Neuron (in vitro differentiated cells): ENCODE measurements at regions not wholly inside any gene's neighbourhood (a gene's known extent, or its start where the extent isn't known, plus 50 kb on each side); places are given as distances from the start of the nearest gene placed in this dataset.
"Not testable (repeated sequence)": the region's sequence is repeated elsewhere in the genome, so short reads cannot be mapped to it uniquely, and the experiment has no call there.

ENCODE experiments used
- H2AFZ ChIP-seq: one replicate; pipeline ENCODE4 v1.6.1; 2013; ENCODE audit warnings: low read depth, mild to moderate bottlenecking, inconsistent platforms, low read length, moderate library complexity
- H3K27me3 ChIP-seq: one replicate; pipeline ENCODE4 v1.6.1; 2013; ENCODE audit warnings: low read length; ENCODE audit not compliant: insufficient read depth
- H3K36me3 ChIP-seq: one replicate; pipeline ENCODE4 v1.6.1; 2013; ENCODE audit warnings: low read length; ENCODE audit not compliant: insufficient read depth
- H3K4me1 ChIP-seq: one replicate; pipeline ENCODE4 v1.6.1; 2013; ENCODE audit warnings: low read length; ENCODE audit not compliant: insufficient read depth
- H3K4me3 ChIP-seq: 2 replicates; pipeline ENCODE4 v1.5.1; 2013; ENCODE audit warnings: mild to moderate bottlenecking, low read length, moderate library complexity
- H3K9me3 ChIP-seq: one replicate; pipeline ENCODE4 v1.6.1; 2013; ENCODE audit warnings: low read length

DNA sequence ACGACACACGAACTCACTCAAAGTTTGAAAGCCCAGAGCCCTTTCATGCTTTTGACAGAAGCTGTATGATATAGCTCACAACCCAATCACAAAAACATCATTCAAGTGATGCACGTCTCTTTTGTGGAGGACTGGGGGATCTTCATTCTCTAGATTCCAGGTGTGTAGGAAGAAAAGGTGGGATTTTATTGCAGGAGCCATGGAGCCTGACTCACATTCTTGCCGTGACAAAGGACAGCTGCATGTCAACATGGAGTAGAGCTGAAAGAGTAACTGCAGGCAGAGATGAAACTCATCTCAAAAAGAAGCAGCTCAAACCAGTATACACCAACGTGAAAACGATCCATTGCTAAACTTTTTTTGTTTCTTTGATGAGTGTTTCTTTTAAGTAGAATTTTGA, 50.9 kb upstream of the PDE1A start:
- Histone ChIP-seq H3K4me3 (no peak overlapping the region), H3K27me3 (no peaks in the 10 kb centered on the region), H3K36me3 (peaks cover 5% of the 10 kb centered on the region), H3K4me1 (peaks cover 15% of the 10 kb centered on the region), H2AFZ (no peak overlapping the region), H3K9me3 (peaks cover 11% of the 10 kb centered on the region)

DNA sequence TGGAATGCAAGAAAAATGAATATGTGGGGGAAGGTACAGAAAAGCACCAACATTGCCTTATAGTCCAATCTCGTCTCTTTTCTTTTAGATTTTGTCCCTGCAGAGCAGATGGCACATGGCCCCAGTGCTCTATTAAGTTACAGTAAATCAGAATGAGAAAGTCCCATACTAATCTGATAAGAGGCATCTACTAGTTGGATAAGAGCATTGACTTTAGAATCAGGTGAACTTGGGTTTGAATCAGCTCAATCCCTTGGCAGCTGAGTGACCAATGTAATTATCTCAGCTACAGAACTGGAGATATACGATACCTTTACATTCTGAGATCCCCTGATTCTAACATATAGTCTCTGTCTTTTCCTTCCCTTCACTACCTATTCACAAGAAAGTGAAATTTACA, 54.8 kb upstream of the PDE1A start:
- Histone ChIP-seq H2AFZ (no peak overlapping the region), H3K4me1 (peaks cover 16% of the 10 kb centered on the region), H3K27me3 (no peaks in the 10 kb centered on the region), H3K9me3 (peaks cover 3% of the 10 kb centered on the region), H3K36me3 (peaks cover 3% of the 10 kb centered on the region), H3K4me3 (no peak overlapping the region)

DNA sequence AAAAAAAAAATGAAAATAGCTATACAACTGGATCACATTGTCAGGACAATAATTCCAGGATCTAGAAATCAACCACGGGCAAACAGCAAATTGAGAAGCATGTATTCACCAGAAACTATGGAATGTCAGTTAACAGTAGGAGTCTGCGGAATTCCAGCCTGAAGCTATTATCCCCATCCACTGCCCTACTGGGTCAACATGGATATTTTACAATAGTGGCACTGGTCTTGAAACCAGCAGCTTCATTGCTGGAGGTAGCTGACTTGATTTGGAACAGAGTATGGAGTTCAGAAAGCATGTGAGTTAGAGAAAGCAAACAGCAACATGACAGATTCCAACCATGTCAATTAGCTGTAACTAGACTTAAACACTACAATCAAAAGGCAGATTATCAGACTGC, 55.7 kb upstream of the PDE1A start:
- Histone ChIP-seq H3K9me3 (peaks cover 3% of the 10 kb centered on the region), H3K36me3 (peaks cover 3% of the 10 kb centered on the region), H3K27me3 (no peaks in the 10 kb centered on the region), H2AFZ (no peak overlapping the region), H3K4me3 (no peak overlapping the region), H3K4me1 (peaks cover 16% of the 10 kb centered on the region)

DNA sequence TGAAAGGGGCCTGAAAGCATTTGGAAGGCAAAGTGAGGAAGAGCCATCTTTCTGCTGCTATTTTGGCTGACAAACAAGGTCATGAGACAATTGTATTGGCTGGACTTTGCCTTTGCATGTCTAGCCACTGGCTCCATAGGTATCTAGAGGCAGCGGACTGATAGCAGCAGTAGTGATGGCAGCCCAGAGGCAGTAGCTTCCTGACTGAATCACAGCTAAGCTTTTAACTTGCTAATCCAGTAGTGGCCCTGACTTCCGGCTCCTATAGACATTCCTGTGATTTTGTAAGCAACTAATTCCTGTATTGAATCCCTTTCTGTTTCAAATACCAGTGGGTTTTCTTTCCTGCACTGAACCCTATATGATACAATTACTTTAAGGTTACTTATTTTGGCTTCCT, 69.8 kb upstream of the PDE1A start:
- H3K4me1 ChIP-seq, result peaks cover 2% of the 10 kb centered on the region
- no peaks in the 10 kb centered on the region for H3K36me3 ChIP-seq
- no peaks in the 10 kb centered on the region for H3K27me3 ChIP-seq
- no peak overlapping the region for H2AFZ ChIP-seq
- H3K9me3 ChIP-seq, result peaks cover 13% of the 10 kb centered on the region
- H3K4me3 ChIP-seq, result no peak overlapping the region

DNA sequence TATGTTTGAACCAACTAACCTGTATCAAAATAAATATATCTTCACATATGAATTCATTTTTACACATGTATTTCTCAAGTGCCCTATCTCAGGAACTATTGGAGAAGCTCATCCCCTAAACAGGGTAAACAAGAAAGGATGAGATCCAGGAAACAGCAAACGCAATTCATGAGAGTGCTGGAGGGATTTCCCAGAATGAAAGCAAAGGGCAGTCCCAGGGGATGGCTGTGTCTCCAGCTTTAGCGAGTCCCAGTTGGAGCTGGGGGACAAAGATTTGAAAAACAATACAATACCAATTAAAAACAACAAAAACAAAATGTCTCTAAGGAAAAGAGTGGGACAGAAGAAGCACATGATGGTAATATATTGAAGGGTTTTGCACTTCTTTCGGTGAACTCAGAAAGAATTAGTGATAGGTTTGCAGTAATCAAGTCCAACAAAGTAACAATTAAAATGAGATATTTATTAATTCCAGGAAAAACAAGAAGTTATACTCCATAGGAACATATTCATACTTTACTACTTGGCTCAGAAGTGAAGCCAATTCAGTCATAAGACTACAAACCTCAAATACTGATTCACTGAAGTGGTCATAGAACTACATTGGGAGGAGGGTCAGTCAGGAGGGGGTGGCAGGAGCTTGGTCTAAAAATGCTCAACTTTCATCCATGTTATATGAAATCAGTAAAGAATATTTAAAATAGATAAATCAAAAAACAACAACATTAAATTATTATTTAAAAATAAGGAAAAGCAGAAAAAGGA, 73.1 kb upstream of the PDE1A start:
- H3K27me3 ChIP-seq, result no peaks in the 10 kb centered on the region
- peaks cover 9% of the 10 kb centered on the region for H3K9me3 ChIP-seq
- no peak overlapping the region for H2AFZ ChIP-seq
- H3K4me1 ChIP-seq, result peaks cover 12% of the 10 kb centered on the region
- no peak overlapping the region for H3K4me3 ChIP-seq
- no peaks in the 10 kb centered on the region for H3K36me3 ChIP-seq

DNA sequence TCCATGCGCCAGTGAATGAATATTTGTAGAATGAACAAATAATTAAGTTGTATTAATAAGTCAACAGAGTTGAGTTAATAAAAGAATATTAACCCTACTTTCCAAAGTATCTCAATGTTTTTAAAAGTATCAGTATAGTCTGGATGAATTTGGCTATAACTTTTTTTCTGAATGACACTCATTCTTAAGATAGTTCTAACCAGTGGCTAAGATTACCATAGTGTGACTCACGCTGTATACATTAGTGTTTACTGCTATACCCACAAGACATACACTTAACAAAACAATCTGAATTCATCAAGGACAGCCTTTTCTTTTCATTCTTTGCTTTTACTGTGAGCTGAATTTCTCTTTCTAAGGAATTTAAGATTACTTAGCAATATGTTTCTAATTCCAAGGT, 77.0 kb upstream of the PDE1A start:
- Histone ChIP-seq H3K36me3 (no peaks in the 10 kb centered on the region), H3K27me3 (no peaks in the 10 kb centered on the region), H2AFZ (no peak overlapping the region), H3K4me3 (no peak overlapping the region), H3K9me3 (peaks cover 3% of the 10 kb centered on the region), H3K4me1 (peaks cover 44% of the 10 kb centered on the region)

DNA sequence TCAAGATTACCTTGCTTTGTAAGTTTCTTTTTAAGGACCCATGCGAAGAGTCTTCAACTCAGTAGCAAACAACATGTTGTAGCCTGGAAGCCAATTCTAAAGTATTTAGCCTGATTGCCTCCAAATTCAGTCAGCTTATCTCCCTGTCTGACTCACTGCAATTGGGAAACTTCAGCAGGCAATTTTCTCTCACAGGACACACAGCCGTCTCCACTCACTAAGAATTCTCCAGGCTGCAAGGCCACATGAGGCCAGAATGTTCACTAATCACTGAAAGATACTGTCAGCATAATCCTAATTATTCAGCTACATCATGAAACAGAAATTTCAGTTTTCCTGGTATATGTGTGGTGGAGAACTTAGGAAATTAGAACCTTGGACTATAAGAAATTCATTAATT, 78.1 kb upstream of the PDE1A start:
- Histone ChIP-seq H3K9me3 (no peaks in the 10 kb centered on the region), H3K27me3 (no peaks in the 10 kb centered on the region), H3K4me1 (peaks cover 44% of the 10 kb centered on the region), H2AFZ (no peak overlapping the region), H3K4me3 (no peak overlapping the region), H3K36me3 (no peaks in the 10 kb centered on the region)

DNA sequence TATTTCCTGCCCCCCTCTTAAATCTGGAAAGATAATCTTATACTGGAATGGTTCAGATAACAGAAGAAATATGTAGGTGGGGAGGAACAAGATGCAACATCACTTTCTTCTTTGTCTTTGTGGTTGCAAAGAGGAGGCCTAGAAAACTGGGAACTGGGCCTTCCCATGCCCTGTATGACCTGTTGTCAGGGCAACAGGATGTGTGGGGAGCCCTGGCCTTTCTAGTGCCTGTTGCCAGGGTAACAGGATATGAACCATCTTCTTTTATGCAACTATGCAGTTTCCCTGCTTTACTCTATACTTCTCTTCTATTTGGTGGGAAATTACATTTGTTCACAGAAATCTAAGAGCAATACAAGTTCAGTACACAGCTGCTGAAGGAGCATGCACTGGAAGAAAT, 79.8 kb upstream of the PDE1A start:
- no peaks in the 10 kb centered on the region for H3K36me3 ChIP-seq
- no peak overlapping the region for H3K4me3 ChIP-seq
- no peaks in the 10 kb centered on the region for H3K27me3 ChIP-seq
- H3K9me3 ChIP-seq, result peaks cover 3% of the 10 kb centered on the region
- peaks cover 44% of the 10 kb centered on the region for H3K4me1 ChIP-seq
- H2AFZ ChIP-seq, result no peak overlapping the region

DNA sequence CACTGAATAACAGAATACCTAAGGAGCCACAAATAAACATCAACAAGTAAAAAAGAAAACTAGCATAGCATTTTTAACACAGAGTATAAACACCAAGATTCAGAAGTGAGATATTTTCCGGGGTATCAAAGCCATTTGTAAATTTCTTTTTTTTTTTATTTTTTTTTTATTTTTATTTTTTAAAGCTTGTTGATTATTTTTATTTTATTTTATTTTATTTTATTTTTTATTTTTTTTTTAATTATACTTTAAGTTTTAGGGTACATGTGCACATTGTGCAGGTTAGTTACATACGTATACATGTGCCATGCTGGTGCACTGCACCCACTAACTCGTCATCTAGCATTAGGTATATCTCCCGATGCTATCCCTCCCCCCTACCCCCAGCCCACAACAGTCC, 81.7 kb upstream of the PDE1A start:
- H3K27me3 ChIP-seq, H3K4me3 ChIP-seq, H3K36me3 ChIP-seq, H2AFZ ChIP-seq: not testable (repeated sequence)
- H3K9me3 ChIP-seq, result peaks cover 14% of the 10 kb centered on the region
- peaks cover 42% of the 10 kb centered on the region for H3K4me1 ChIP-seq

DNA sequence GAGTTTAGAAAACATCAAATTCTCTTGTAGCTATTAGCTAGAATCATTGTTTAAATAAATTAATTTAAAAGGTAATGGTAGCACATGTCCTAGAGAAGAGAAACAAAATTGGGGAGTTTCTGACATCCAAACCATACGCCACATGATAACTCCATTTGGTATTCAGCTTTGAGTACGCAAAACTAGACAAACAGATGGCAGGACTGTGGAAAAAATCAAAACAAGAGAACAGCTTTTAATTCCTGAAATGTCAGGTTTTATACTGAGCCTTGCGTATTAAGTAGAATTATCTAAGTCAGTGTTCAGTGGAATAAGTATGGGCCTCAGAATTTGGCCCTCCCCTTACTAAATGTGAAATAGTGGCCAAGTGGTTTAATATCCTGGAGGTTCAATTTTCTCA, 82.4 kb upstream of the PDE1A start:
- H2AFZ ChIP-seq, result no peak overlapping the region
- peaks cover 40% of the 10 kb centered on the region for H3K4me1 ChIP-seq
- no peaks in the 10 kb centered on the region for H3K27me3 ChIP-seq
- H3K36me3 ChIP-seq, result peaks cover 1% of the 10 kb centered on the region
- no peak overlapping the region for H3K4me3 ChIP-seq
- H3K9me3 ChIP-seq, result peaks cover 17% of the 10 kb centered on the region

DNA sequence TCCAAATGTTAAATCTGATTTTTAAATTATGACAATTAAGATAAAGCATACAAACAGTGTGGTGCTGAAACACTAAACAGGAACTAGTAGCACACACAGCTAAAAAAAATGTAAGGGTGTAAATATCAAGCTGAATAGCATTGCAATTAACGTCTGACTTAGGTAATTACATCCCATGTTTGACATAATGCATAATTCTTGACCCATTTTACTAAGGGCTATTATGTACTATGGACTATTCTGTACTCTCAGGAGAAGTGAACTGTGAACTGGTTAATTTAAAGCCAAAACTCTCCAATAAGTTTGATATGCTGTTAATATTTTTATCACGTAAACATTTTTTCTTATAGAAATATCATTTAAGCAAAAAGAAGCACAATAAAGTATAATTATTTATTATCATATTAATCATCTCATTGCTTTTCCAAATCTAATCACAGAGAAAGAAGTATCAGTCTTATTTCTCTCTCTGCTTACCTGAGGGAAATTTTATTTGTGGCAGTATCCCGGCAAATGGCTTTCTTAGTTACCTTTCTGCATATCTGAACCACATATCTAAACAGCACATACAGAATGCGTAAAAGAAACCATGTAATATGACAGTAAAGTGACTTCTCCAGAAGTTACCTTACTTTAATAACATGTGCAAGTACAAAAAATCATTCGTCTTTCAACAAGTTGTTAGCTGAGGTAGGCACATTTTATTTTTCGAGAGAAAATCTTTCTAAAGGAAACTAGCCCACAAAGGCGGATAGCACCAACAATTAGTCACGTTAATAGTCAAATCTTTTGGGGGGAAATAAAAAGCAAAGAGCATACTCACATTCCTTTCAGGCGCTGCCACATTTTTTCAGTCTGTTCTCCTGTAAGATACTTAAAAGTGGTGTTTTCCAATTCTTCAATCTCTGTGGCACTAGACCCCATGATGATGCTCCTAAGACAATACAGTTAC, 94.9 kb upstream of the PDE1A start:
- Histone ChIP-seq H3K36me3 (peaks cover 10% of the 10 kb centered on the region), H3K9me3 (no peaks in the 10 kb centered on the region), H3K4me1 (peaks cover 24% of the 10 kb centered on the region), H2AFZ (peak overlapping the region; percentile 87), H3K4me3 (peak overlapping the region; percentile 62), H3K27me3 (no peaks in the 10 kb centered on the region)

DNA sequence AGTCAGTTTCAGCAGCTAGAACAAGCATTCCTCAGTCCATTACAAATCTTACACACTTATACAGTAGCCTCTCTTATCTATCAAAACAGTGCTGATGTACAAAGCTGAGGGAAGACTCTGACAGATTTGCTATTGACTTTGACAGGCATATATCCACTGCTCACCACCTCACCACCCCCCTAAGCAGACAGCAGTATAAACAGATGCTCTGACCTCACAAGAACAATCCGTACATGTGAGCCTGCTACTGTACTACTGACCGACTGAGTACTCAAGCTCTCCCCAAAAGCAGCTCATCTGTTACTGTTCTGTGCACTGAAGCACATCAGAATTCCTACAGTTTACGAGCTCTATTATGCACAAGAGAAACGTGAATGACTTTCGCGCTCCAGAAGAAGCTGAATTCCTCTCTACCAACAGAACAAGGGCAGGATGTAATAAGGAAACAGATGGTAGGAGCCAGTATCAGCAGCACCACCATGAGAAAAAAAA, 95.6 kb upstream of the PDE1A start:
- H3K9me3 ChIP-seq, result no peaks in the 10 kb centered on the region
- H3K27me3 ChIP-seq, result no peaks in the 10 kb centered on the region
- peaks cover 24% of the 10 kb centered on the region for H3K4me1 ChIP-seq
- H2AFZ ChIP-seq, result peak overlapping the region; percentile 87
- H3K4me3 ChIP-seq, result peak overlapping the region; percentile 62
- H3K36me3 ChIP-seq, result peaks cover 5% of the 10 kb centered on the region

DNA sequence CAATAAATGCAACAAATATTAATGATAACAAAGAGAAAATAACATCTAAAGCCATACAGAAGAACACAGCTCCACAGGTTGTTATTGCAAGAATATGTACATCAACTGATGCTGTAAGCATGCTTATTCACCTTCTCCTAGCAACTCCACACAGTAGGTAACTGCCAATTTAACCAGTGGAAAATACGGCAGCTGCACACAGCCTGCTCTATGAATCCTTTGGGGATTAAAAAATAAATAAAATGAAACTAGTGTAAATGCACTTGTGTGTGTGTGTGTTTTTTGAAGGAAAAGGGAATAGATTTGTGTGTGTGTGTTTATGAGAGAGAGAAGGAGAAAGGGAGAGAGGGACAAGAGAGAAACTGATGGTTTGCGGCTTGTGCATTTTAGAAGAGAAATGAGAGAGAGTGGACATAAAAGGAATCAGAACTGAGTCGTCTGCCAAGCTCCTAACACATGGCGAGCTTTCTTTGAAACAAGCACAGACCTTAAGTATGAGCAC, 96.2 kb upstream of the PDE1A start:
- H3K4me3 ChIP-seq, result peak overlapping the region; percentile 62
- peaks cover under 1% of the 10 kb centered on the region for H3K36me3 ChIP-seq
- H3K27me3 ChIP-seq, result no peaks in the 10 kb centered on the region
- peaks cover 24% of the 10 kb centered on the region for H3K4me1 ChIP-seq
- peak overlapping the region; percentile 87 for H2AFZ ChIP-seq
- H3K9me3 ChIP-seq, result no peaks in the 10 kb centered on the region
